B cell (primary cell): ENCODE measurements at regions not wholly inside any gene's neighbourhood (a gene's known extent, or its start where the extent isn't known, plus 50 kb on each side); places are given as distances from the start of the nearest gene placed in this dataset.

ENCODE experiments used
- ATAC-seq: fragments of 200-7000 bp; cut with Tn5 transposase; one replicate; pipeline ENCODE4 v1.10.0; 2021; ENCODE audit warnings: low read depth, mild to moderate bottlenecking, moderate number of reproducible peaks, moderate library complexity
- CTCF ChIA-PET: fragments of 350-600 bp; sonication (Branson Sonifier 250); formaldehyde crosslinking; loops from one replicate; lab custom pipeline; 2021; ENCODE audit warnings: antibody characterized with exemption, inconsistent platforms; lab: Charles Lee
- POLR2A ChIA-PET: fragments of 350-600 bp; sonication (Branson Sonifier 250); formaldehyde crosslinking; loops from one replicate; lab custom pipeline; 2021; ENCODE audit warnings: antibody characterized with exemption; lab: Charles Lee
- DNase-seq: peaks from one replicate; pipeline ENCODE4 v3.0.0; 2013
- H2AFZ ChIP-seq: 2 replicates; pipeline ENCODE4 v1.6.1; 2012; ENCODE audit warnings: mild to moderate bottlenecking, low read depth, low read length; ENCODE audit not compliant: insufficient read depth, poor library complexity, severe bottlenecking
- H3K27ac ChIP-seq, 2 donors: 1 replicate in 1 of 2; 2 replicates in 1 of 2; pipeline ENCODE4 v1.5.1; 2012 to 2013; ENCODE audit warnings: low read length in 2 of 2, mild to moderate bottlenecking in 2 of 2, moderate library complexity in 1 of 2
- H3K27me3 ChIP-seq, 4 experiments: fragments of 200-600 bp in 1 of 4; sonication (generic) in 1 of 4; replicated peaks in 1 of 4; 1 replicate in 2 of 4; 2 replicates in 2 of 4; pipeline versions ENCODE4 v1.6.1 to v1.7.0; 2013 to 2016; ENCODE audit warnings: low read length in 3 of 4, mild to moderate bottlenecking in 2 of 4, mixed read lengths in 1 of 4, moderate library complexity in 1 of 4; ENCODE audit not compliant: insufficient read depth in 4 of 4, control insufficient read depth in 3 of 4; ENCODE audit errors: control extremely low read depth in 1 of 4
- H3K36me3 ChIP-seq, 2 experiments: replicated peaks in 1 of 2; 1 replicate in 1 of 2; 2 replicates in 1 of 2; pipeline versions ENCODE4 v1.6.1 to v1.7.1; 2013; ENCODE audit warnings: low read length in 1 of 2; ENCODE audit not compliant: insufficient read depth in 2 of 2, control insufficient read depth in 1 of 2; ENCODE audit errors: control extremely low read depth in 1 of 2, extremely low read depth in 1 of 2
- H3K4me1 ChIP-seq, 2 donors: fragments of 200-600 bp in 1 of 2; sonication (generic) in 1 of 2; 1 replicate in 1 of 2; 2 replicates in 1 of 2; pipeline versions ENCODE4 v1.5.1 to v1.6.1; 2013 to 2017; ENCODE audit warnings: low read length in 2 of 2; ENCODE audit not compliant: control insufficient read depth in 2 of 2, insufficient read depth in 2 of 2
- H3K4me2 ChIP-seq: replicated peaks from 2 replicates; pipeline ENCODE3; 2012; ENCODE audit warnings: mild to moderate bottlenecking, low read depth, low read length; ENCODE audit not compliant: poor library complexity, severe bottlenecking
- H3K4me3 ChIP-seq, 5 experiments: fragments of 200-600 bp in 1 of 5; sonication (generic) in 1 of 5; 1 replicate in 3 of 5; 2 replicates in 2 of 5; pipeline versions ENCODE4 v1.5.1 to v1.7.0; 2011 to 2016; ENCODE audit warnings: low read length in 4 of 5, mild to moderate bottlenecking in 4 of 5, low read depth in 2 of 5, control low read depth in 1 of 5, moderate library complexity in 1 of 5; ENCODE audit not compliant: insufficient read depth in 1 of 5; ENCODE audit errors: control extremely low read depth in 1 of 5, extremely low read depth in 1 of 5
- H3K79me2 ChIP-seq: fragments of 200-600 bp; sonication (generic); one replicate; pipeline ENCODE4 v1.6.0; 2016; ENCODE audit warnings: low read length; ENCODE audit not compliant: control insufficient read depth, insufficient read depth
- H3K9ac ChIP-seq: fragments of 200-600 bp; sonication (generic); 2 replicates; pipeline ENCODE4 v1.6.1; 2017; ENCODE audit warnings: mild to moderate bottlenecking, low read length, moderate library complexity
- H3K9me3 ChIP-seq, 3 donors: one replicate each; pipeline versions ENCODE4 v1.6.1 to v1.7.1; 2013; ENCODE audit warnings: low read length in 2 of 3; ENCODE audit not compliant: control insufficient read depth in 2 of 3, insufficient read depth in 1 of 3; ENCODE audit errors: control extremely low read depth in 1 of 3
- H4K20me1 ChIP-seq: 2 replicates; pipeline ENCODE4 v1.6.0; 2012; ENCODE audit warnings: mild to moderate bottlenecking, low read length; ENCODE audit not compliant: insufficient read depth, control insufficient read depth, poor library complexity, severe bottlenecking
- H3K27ac Mint-ChIP-seq: one replicate; pipeline ENCODE4 v1.8.0; 2021; ENCODE audit warnings: mixed read lengths
- H3K27me3 Mint-ChIP-seq: one replicate; pipeline ENCODE4 v1.8.0; 2021; ENCODE audit warnings: mixed read lengths
- H3K4me1 Mint-ChIP-seq: one replicate; pipeline ENCODE4 v1.8.0; 2021; ENCODE audit warnings: mixed read lengths
- H3K4me3 Mint-ChIP-seq: one replicate; pipeline ENCODE4 v1.8.0; 2021; ENCODE audit warnings: mixed read lengths
- H3K9me3 Mint-ChIP-seq: one replicate; pipeline ENCODE4 v1.8.0; 2022; ENCODE audit warnings: mixed read lengths; ENCODE audit not compliant: insufficient read depth
- CTCF ChIP-seq: fragments of 200-600 bp; IDR thresholded peaks from one replicate; pipeline ENCODE4 v1.8.0; 2022; ENCODE audit warnings: antibody characterized with exemption, mild to moderate bottlenecking
- EZH2 ChIP-seq: IDR thresholded peaks from 2 replicates; pipeline ENCODE4 v1.6.1; 2012; ENCODE audit warnings: borderline replicate concordance, low read depth, mild to moderate bottlenecking, moderate library complexity, low read length; ENCODE audit not compliant: insufficient read depth, poor library complexity, severe bottlenecking
- WGBS: methylation state at CpG from one replicate; pipeline ENCODE4 v1.1.5; 2013; ENCODE audit warnings: missing lambda C conversion rate; ENCODE audit not compliant: insufficient coverage; 5-methylcytosine and 5-hydroxymethylcytosine counted together
- intact Hi-C: fragments of 100-400 bp; cut with micrococcal nuclease; formaldehyde crosslinking; loops from one replicate; pipeline ENCODE4 v1.10.0; 2022

GRCh38 chr2:41832218-41832617 is 215.6 kb upstream of the PKDCC start:
- Mint-ChIP-seq H3K27ac (no peak overlapping the region), H3K27me3 (peaks cover 55% of the 10 kb centered on the region), H3K4me3 (no peak overlapping the region), H3K4me1 (no peaks in the 10 kb centered on the region), H3K9me3 (no peaks in the 10 kb centered on the region)
- Histone ChIP-seq H4K20me1 (no peaks in the 10 kb centered on the region), H3K27me3 (peaks cover 0 to 10% (median 9%) of the 10 kb centered on the region in 4 experiments), H3K36me3 (no peaks in the 10 kb centered on the region), H3K9me3 (no peaks in the 10 kb centered on the region), H3K4me1 (no peaks in the 10 kb centered on the region), H3K79me2 (no peaks in the 10 kb centered on the region), H3K9ac (no peak overlapping the region), H3K27ac (no peak overlapping the region), H2AFZ (no peak overlapping the region), H3K4me3 (no peak overlapping the region), H3K4me2 (no peak overlapping the region)
- CTCF ChIA-PET = no interaction called here
- DNase-seq (no peak), ATAC-seq (no peak)
- POLR2A ChIA-PET = no interaction called here
- TF ChIP-seq EZH2 = no peak
- TF ChIP-seq CTCF = no peak
- WGBS = 77% methylated on average over 3 of the region's 5 CpGs
- intact Hi-C loops = no loop called here

GRCh38 chr2:41835401-41835800 is 212.4 kb upstream of the PKDCC start:
- H3K9me3 Mint-ChIP-seq = no peaks in the 10 kb centered on the region
- H3K4me1 Mint-ChIP-seq = no peaks in the 10 kb centered on the region
- H3K9me3 ChIP-seq = peaks cover 0 to 1% (median 0%) of the 10 kb centered on the region in 3 donors
- no peak overlapping the region for H3K27ac ChIP-seq
- peaks cover 61% of the 10 kb centered on the region for H3K27me3 Mint-ChIP-seq
- DNase-seq = no peak
- no CpG with 5 or more reads among the region's 1 CpG for WGBS
- TF ChIP-seq EZH2 (no peak), CTCF (no peak)
- H3K36me3 ChIP-seq = no peaks in the 10 kb centered on the region
- ChIA-PET POLR2A (no interaction called here), CTCF (interaction anchor here (0.6 kb wide), 1 partner anchor 1742 kb away, joined by 3 read pairs; no protein-coding TSS in a partner anchor)
- peaks cover 3% of the 10 kb centered on the region in 2 donors for H3K4me1 ChIP-seq
- no peak overlapping the region for H3K4me3 ChIP-seq
- H3K4me2 ChIP-seq = no peak overlapping the region
- intact Hi-C loops = no loop called here
- no peak for ATAC-seq
- no peak overlapping the region for H3K9ac ChIP-seq
- H2AFZ ChIP-seq = no peak overlapping the region
- H3K27ac Mint-ChIP-seq = no peak overlapping the region
- no peak overlapping the region for H3K4me3 Mint-ChIP-seq
- no peaks in the 10 kb centered on the region for H3K79me2 ChIP-seq
- H3K27me3 ChIP-seq = peaks cover 0 to 19% (median 12%) of the 10 kb centered on the region in 4 experiments
- no peaks in the 10 kb centered on the region for H4K20me1 ChIP-seq
